Fibroblast of the conjunctiva (primary cell): ENCODE measurements at regions not wholly inside any gene's neighbourhood (a gene's known extent, or its start where the extent isn't known, plus 50 kb on each side); places are given as distances from the start of the nearest gene placed in this dataset.

Source experiments
- DNase-seq: peaks from one replicate; pipeline ENCODE4 v3.0.0-alpha.2; 2010; ENCODE audit warnings: low read depth

DNA sequence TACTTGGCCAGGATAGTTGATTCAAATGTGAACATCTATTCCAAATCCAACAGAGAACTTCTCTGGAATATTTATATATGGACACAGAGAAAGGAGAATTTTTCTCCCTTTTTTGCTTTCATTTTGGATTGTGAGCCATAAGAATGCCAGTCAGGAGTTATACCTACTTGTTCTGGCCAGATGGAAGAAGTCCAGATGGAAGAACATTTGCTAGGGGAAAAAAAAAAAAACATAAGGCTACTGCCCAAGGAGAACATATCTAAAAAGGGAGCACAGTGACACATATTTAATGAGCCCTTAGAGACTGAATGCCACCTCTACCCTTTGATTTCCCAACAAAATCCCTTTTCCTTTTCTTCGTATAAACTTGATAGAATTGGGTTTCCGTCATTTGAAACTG, 61.7 kb upstream of the PPP2R2B start:
- no peak for DNase-seq

DNA sequence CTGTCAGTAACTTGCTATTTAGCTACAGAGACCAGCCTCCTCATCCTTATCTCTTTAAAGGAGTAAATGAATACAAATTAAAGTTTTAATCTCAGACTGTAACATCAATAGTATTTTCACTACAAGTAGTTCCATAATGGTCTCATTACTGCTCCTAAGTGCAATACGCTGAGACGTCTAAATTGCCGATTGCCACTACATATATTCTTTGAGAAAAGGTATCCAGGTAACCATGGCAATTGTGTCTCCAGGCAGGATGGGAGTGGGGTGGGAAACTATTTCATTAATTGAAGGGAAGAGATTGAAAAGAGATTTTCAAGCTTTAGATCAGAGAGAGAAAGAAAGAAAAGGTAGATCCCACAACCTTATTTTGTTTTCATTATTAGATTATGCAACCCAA, 65.5 kb upstream of the PPP2R2B start:
- no peak for DNase-seq

GRCh38 chr5:146944764-146945616, 66.4 kb upstream of the PPP2R2B start:
- no peak for DNase-seq

DNA sequence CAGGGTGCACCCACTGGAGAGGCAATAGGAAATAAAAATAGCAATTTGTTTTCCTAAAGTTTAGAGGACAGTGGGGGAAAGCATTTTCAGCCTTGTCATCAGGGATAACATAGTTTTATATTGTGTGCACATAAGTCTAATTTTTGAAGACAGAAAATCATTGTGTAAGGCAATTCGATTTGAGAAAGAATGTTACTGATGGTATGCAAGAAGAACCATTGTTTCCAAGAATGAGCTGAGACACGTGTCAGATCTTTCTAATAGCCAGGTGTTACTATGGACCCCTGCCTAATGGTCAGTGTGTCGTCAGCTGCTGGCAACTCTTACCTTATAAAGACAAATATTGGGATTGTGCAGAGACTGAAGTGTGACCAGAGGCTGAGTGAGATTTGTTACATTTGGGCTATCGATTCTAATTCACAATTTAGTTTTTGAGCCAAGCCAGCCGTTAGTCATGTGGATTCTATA, 67.1 kb upstream of the PPP2R2B start:
- DNase-seq = no peak

DNA sequence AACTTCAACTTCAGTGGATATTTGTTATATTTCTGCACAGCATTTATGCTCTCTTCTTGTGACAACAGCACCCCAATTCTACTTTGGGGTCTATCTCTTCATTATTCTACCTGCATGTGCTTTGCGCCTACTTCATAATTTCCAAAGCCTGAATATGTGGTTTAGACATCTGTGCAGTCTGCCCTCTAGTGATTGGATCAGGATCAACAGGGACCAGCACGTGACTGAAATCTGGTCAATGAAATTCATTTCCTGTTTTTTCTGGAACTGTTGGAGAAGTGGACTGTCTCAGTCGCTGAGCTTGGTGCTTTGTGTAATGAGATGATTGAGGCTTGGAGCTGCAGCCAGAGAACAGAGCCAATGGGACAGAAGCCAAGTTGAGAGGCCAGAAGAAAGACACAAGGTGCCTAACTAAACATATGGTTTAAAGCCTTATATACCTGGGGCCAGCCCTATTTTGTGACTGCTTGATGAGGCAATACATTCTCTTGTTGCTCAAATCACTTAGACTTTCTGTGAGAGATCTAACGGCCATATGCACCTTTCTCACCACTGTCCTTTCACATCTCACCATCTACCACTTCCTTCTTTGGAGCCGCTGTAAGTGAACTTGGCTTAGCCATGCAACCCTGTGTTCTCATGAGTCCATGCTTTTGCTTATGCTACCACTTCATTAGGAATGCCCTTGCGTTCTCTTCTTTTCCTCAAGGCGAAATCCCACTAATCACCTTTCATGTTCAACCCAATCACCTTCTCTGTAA, 68.8 kb upstream of the PPP2R2B start:
- no peak for DNase-seq

DNA sequence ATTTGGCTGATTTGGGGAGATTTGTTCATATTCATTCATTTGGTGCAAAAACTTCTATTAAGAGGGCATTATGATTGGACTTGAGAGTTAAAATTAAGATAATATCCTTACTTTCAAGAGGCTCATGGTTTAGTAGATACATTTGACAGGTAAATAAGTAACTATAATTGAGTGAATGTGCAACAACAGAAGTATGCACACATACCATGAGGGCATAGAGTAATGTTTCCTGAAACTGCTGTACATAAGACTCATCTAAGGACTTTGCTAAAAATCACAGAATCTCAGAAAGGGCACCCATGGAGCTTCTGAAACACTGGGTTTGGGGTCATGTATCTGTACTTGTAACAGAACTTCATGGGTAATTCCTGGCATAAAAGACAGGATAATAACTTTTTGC, 70.1 kb upstream of the PPP2R2B start:
- no peak for DNase-seq

- no peak for DNase-seq
Measured at GRCh38 chr5:146952168-146952567, 73.6 kb upstream of the PPP2R2B start.

- no peak for DNase-seq
Measured at GRCh38 chr5:146956217-146956616, 77.7 kb upstream of the PPP2R2B start.

DNA sequence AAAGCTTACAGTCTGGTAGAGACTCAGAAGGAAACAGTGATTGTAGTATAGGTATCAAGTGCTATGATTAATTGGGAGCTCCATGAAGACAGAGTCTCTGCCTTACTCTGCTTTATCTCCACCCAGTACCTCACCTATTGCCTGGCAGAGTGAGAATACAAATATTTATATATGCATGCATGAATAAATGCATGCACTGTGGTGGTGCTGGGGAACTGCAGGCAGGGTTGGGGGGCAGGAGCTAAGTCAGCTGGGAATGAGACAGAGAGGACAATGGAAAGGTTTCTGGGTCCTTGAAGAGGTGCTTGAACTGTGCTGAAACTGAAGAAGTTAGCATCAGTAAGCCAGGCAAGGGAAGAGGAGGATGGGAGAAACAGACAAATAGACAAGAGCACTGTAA, 80.8 kb upstream of the PPP2R2B start:
- DNase-seq = no peak

- DNase-seq = peak; percentile 46
Measured at GRCh38 chr5:146962801-146963355, 84.3 kb upstream of the PPP2R2B start.

DNA sequence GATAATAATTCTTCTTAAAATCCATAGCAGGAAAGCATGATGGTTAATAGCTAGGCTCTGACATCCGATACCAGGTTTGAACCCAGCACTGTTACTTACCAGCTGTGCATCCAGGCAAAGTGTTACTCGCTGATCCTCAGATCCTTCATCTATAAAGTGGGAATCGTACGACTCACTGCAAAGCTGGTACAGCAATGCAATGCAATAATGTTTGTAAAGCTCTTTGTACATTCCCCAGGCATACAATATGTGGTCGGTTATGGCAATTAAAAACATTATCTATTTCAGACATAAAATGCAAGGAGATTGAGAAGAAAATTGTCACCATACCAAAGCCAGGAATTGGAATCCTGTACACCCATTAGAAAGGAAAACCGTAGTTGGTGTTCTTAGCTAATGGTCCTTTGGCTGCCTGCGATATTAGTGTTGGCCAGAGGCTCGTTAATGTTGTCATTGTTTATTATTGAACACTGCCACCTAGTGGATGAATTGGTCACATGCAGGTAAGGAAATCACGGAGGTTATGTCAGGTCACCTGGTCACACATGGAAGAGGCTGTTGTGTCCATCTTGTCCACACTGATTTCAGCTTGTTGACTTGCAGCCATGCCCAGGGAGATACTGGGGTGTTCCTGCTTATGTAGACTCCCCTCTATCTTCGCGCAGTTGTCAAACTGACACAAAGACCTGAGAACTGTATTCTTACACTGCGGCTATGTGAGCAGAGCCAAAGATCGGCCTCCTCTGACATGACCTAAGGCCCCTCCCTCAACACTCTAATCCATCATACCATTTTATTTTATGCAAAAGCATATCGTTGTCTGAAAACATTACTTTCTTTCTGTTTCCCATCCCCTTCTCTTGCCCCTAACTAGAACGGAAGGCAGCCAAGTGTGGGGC, 87.5 kb upstream of the PPP2R2B start:
- peak; percentile 55 for DNase-seq

GRCh38 chr5:146967646-146968045, 89.1 kb upstream of the PPP2R2B start:
- no peak for DNase-seq

DNA sequence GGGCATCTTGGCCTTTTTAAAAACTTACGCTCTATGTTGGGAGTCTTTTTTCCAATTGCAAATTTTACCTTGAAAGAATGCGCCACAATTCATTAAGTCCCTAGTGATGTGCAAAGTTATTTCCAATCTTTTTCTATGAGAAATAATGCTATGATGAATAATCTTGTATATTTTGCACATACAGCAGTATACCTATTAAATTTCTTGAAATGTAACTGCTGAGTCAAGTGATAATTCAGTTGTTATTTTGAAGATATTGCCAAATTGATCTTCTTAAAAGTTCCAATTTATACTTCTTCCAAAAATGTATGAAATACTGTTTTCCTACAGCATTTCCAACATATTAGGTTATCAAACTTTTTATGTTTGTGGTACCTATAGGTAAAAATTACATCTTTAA, 92.8 kb upstream of the PPP2R2B start:
- no peak for DNase-seq

DNA sequence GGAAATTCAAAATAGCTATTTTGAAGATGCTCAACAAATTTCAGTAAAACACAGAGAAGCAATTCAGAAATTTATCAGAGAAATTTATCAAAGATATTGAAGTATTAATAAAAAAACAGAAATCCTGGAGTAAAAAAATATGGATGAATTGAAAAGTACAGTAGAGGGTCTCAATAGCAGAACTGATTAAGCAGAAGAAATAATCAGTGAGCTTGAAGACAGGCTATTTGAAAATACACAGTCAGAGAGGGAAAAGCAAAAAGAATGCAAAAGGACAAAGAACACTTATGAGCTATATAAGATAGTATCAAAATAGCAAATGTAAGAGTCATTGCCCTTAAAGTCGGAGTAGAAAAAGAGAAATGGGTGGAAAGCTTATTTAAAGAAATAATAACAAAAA, 107.9 kb upstream of the PPP2R2B start:
- DNase-seq = no peak

GRCh38 chr5:146993876-146994530, 115.4 kb upstream of the PPP2R2B start:
- DNase-seq = no peak

DNA sequence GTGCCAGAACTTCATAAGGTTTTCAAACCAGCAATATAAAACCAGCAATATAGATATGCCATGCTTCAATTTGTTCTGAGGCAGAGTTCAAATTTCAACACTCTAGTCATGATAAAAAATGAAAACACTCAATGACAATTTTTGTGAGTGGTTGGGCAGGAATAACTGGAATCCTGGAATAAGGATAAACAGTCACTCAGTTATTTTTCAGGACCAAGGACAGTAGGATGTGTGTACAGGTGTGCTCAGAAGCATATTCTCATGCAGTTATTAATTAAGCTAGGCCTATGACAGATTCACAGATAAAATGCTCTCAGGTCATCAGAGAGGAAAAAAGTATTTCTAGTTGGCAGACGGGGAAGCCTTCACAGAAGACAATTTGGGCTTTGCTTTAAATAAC, 117.3 kb upstream of the PPP2R2B start:
- no peak for DNase-seq

DNA sequence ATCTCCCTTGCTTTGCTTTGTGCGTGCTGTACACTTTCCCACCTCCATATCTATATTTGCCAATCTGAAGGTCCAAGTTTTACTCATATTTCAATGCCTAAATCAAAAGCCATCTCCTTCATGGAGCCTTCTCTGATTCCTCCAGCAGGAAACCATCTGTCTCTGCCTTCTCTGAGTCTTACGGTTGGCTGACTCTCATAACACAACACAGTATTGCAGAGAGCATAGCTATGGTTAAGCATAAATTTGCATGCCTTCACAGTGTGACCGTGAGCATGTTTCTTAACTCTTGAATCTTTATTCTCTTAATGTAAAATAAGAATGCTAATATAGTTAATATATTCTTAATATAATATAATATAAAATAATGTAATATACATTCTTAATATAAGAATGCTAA, 136.8 kb upstream of the PPP2R2B start:
- no peak for DNase-seq

GRCh38 chr5:147017191-147017590, 138.6 kb upstream of the PPP2R2B start:
- no peak for DNase-seq

GRCh38 chr5:147017621-147018020, 139.1 kb upstream of the PPP2R2B start:
- no peak for DNase-seq

DNA sequence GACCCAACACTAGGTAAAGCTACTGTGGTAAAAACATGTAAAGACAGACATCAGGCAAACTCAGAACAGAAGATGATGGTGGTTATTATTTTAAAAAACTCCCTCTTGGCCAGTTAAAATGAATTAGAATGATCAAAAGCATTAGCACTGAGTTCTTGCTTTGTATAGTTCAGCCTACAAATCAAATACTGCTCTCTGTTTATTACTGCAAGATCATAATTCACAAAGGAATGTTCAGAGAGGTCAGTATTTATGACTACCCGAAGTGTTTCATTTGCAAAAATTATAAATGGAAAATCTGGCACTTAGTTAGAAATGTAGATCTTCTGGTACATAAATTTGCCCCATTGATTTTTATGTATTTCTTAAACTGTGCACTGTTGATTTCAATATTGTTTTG, 140.3 kb upstream of the PPP2R2B start:
- DNase-seq = no peak

- DNase-seq = no peak
Measured at GRCh38 chr5:147036691-147037245, 158.2 kb upstream of the PPP2R2B start.
